HG03565 (cell line): ENCODE measurements at regions not wholly inside any gene's neighbourhood (a gene's known extent, or its start where the extent isn't known, plus 50 kb on each side); places are given as distances from the start of the nearest gene placed in this dataset.

ENCODE experiments used
- ATAC-seq: cut with Tn5 transposase; IDR thresholded peaks from one replicate; pipeline ENCODE4 v1.9.1; 2021; ENCODE audit warnings: mild to moderate bottlenecking, moderate library complexity; ENCODE audit not compliant: unreplicated experiment

DNA sequence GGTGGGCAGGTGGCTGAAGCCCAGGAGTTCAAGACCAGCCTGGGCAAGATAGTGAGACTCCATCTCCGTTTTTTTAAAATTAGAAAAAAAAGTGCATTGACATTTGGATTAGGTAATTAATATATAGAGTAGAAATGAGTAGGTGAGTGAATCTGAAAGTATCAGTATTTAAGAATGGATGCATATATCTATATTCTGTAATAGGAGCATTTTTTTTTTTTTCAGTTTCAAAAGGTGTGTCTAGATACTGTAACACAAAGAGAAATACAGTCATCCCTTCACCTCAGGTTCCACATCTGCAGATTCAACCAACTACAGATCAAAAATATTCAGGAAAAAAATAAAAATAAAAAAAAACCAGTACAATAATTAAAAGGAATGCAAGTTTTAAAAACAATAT, 50.8 kb downstream of the RBM27 start:
- ATAC-seq = peak; percentile 59

GRCh38 chr5:146273109-146273508, 65.5 kb upstream of the POU4F3 start:
- no peak for ATAC-seq

GRCh38 chr5:146283344-146283761, 55.3 kb upstream of the POU4F3 start:
- ATAC-seq = no peak

DNA sequence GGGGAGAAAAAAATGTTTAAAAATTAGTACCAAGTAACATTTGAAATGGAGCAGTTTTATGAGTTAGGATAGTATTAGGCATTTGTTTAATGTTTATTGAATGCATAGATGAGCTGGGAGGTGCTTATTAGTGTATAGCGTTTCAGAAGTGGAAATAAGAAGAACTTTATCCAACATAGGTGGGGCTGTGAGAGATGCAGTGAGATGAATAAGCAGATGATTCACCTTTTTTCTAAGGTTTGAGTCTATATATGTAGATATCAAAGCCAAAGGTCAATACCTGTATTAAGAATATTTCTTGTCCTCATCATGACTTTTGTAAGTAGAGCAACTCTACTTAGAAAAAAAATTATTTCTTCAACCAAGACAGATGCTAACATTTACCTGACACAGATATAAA, 54.6 kb upstream of the POU4F3 start:
- no peak for ATAC-seq
